ENCODE measurements at regions not wholly inside any gene's neighbourhood (a gene's known extent, or its start where the extent isn't known, plus 50 kb on each side); places are given as distances from the start of the nearest gene placed in this dataset.

DNA sequence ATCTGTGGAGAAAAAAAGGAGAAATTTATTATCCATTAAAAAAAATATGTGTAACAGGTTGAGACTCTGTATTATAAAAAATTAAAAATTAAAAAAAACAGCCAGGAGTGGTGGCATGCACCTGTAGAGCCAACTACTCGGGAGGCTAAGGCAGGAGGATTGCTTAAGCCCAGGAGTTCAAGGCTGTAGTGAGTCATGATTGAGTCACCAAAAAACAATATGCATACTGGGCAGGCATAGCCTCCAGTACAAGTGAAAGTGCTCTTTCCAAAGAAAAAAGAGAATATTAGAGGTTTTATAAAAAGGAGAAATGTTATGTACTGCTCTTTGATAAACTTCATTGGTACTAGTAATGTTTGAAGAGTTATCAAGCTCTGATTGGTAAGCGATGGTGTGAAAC, 647.1 kb upstream of the ZWINT start:
- TF ChIP-seq TAF1 (IDR thresholded peaks at IDR 0.05; ENCODE audit: borderline replicate concordance, insufficient read depth, low read length) (no peak), POLR2AphosphoS5 (IDR thresholded peaks at IDR 0.05; ENCODE audit: low read depth, low read length) (no peak), FOXP2 (optimal IDR thresholded peaks at IDR 0.05; ENCODE audit: borderline replicate concordance, extremely low read depth, extremely low read length, insufficient read depth) (no peak)
- TF ChIP-seq, protein P1, sequence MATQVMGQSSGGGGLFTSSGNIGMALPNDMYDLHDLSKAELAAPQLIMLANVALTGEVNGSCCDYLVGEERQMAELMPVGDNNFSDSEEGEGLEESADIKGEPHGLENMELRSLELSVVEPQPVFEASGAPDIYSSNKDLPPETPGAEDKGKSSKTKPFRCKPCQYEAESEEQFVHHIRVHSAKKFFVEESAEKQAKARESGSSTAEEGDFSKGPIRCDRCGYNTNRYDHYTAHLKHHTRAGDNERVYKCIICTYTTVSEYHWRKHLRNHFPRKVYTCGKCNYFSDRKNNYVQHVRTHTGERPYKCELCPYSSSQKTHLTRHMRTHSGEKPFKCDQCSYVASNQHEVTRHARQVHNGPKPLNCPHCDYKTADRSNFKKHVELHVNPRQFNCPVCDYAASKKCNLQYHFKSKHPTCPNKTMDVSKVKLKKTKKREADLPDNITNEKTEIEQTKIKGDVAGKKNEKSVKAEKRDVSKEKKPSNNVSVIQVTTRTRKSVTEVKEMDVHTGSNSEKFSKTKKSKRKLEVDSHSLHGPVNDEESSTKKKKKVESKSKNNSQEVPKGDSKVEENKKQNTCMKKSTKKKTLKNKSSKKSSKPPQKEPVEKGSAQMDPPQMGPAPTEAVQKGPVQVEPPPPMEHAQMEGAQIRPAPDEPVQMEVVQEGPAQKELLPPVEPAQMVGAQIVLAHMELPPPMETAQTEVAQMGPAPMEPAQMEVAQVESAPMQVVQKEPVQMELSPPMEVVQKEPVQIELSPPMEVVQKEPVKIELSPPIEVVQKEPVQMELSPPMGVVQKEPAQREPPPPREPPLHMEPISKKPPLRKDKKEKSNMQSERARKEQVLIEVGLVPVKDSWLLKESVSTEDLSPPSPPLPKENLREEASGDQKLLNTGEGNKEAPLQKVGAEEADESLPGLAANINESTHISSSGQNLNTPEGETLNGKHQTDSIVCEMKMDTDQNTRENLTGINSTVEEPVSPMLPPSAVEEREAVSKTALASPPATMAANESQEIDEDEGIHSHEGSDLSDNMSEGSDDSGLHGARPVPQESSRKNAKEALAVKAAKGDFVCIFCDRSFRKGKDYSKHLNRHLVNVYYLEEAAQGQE (IDR thresholded peaks at IDR 0.05; ENCODE audit: insufficient read depth in 1 of 2, low read depth in 2 of 2, low read length in 2 of 2), result no peak

Measured in PFSK-1 (cell line).